ENCODE measurements at regions not wholly inside any gene's neighbourhood (a gene's known extent, or its start where the extent isn't known, plus 50 kb on each side); places are given as distances from the start of the nearest gene placed in this dataset.

DNA sequence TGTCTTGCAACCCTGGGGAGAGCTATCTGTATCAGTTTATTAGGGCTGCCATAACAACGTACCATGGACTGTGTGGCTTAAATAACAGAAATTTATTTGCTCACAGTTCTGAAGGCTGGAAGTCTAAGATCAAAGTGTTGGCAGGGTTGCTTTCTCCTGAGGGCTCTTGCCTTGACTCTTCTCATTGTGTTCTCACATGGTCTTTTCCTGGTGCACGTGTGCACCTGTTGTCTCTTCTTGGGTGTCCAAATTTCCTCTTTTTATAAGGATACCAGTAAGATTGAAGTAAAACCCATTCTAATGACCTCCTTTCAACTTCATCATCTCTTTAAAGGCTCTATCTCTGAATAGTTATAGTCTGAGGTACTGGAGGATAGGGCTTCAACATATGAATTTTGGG, 72.3 kb upstream of the PDE7B start:
- TF ChIP-seq POLR2AphosphoS5 (IDR thresholded peaks at IDR 0.05; ENCODE audit: low read depth, low read length) = no peak
- TF ChIP-seq ZFX (IDR thresholded peaks at IDR 0.05) = no peak
- TF ChIP-seq SIN3A (IDR thresholded peaks at IDR 0.05; ENCODE audit: low read depth) = no peak
- TF ChIP-seq FOSL1 (IDR thresholded peaks at IDR 0.05; ENCODE audit: low read depth) = no peak
- no peak for TF ChIP-seq JUND (IDR thresholded peaks at IDR 0.05)
- TF ChIP-seq EGR1 (IDR thresholded peaks at IDR 0.05; ENCODE audit: low read depth) = no peak
- no peak for TF ChIP-seq ELF1 (IDR thresholded peaks at IDR 0.05; ENCODE audit: borderline replicate concordance, low read depth)
- TF ChIP-seq, protein P1, sequence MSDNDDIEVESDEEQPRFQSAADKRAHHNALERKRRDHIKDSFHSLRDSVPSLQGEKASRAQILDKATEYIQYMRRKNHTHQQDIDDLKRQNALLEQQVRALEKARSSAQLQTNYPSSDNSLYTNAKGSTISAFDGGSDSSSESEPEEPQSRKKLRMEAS (IDR thresholded peaks at IDR 0.05) = no peak
- TF ChIP-seq RAD21 (IDR thresholded peaks at IDR 0.05; ENCODE audit: low read depth) = no peak
- TF ChIP-seq, protein P2, sequence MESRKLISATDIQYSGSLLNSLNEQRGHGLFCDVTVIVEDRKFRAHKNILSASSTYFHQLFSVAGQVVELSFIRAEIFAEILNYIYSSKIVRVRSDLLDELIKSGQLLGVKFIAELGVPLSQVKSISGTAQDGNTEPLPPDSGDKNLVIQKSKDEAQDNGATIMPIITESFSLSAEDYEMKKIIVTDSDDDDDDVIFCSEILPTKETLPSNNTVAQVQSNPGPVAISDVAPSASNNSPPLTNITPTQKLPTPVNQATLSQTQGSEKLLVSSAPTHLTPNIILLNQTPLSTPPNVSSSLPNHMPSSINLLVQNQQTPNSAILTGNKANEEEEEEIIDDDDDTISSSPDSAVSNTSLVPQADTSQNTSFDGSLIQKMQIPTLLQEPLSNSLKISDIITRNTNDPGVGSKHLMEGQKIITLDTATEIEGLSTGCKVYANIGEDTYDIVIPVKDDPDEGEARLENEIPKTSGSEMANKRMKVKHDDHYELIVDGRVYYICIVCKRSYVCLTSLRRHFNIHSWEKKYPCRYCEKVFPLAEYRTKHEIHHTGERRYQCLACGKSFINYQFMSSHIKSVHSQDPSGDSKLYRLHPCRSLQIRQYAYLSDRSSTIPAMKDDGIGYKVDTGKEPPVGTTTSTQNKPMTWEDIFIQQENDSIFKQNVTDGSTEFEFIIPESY (IDR thresholded peaks at IDR 0.05; ENCODE audit: extremely low read depth, insufficient replicate concordance, low read length) = no peak
- TF ChIP-seq, protein P3, sequence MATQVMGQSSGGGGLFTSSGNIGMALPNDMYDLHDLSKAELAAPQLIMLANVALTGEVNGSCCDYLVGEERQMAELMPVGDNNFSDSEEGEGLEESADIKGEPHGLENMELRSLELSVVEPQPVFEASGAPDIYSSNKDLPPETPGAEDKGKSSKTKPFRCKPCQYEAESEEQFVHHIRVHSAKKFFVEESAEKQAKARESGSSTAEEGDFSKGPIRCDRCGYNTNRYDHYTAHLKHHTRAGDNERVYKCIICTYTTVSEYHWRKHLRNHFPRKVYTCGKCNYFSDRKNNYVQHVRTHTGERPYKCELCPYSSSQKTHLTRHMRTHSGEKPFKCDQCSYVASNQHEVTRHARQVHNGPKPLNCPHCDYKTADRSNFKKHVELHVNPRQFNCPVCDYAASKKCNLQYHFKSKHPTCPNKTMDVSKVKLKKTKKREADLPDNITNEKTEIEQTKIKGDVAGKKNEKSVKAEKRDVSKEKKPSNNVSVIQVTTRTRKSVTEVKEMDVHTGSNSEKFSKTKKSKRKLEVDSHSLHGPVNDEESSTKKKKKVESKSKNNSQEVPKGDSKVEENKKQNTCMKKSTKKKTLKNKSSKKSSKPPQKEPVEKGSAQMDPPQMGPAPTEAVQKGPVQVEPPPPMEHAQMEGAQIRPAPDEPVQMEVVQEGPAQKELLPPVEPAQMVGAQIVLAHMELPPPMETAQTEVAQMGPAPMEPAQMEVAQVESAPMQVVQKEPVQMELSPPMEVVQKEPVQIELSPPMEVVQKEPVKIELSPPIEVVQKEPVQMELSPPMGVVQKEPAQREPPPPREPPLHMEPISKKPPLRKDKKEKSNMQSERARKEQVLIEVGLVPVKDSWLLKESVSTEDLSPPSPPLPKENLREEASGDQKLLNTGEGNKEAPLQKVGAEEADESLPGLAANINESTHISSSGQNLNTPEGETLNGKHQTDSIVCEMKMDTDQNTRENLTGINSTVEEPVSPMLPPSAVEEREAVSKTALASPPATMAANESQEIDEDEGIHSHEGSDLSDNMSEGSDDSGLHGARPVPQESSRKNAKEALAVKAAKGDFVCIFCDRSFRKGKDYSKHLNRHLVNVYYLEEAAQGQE (IDR thresholded peaks at IDR 0.05; ENCODE audit: low read depth) = no peak
- TF ChIP-seq, protein P4, sequence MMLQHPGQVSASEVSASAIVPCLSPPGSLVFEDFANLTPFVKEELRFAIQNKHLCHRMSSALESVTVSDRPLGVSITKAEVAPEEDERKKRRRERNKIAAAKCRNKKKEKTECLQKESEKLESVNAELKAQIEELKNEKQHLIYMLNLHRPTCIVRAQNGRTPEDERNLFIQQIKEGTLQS (IDR thresholded peaks at IDR 0.05) = no peak
- Histone ChIP-seq H3K79me2 (ENCODE audit: insufficient read depth, low read length) (no peaks in the 10 kb centered on the region), H3K27me3 (ENCODE audit: insufficient read depth, low read length) (no peaks in the 10 kb centered on the region), H3K36me3 (ENCODE audit: control insufficient read depth in 1 of 2, insufficient read depth in 2 of 2, low read length in 2 of 2) (no peaks in the 10 kb centered on the region), H3K4me2 (ENCODE audit: low read length) (no peak overlapping the region), H3K9ac (ENCODE audit: low read length) (no peak overlapping the region), H3K27ac (ENCODE audit: low read depth, low read length) (no peak overlapping the region), H3K4me1 (ENCODE audit: control insufficient read depth in 1 of 2, insufficient read depth in 2 of 2, low read length in 2 of 2) (no peaks in the 10 kb centered on the region), H3K9me2 (ENCODE audit: insufficient read depth) (no peaks in the 10 kb centered on the region), H2AFZ (ENCODE audit: low read depth, low read length, poor library complexity, severe bottlenecking) (no peak overlapping the region), H3K9me3 (ENCODE audit: control insufficient read depth in 1 of 2, insufficient read depth in 1 of 2, low read depth in 1 of 2, low read length in 2 of 2) (no peaks in the 10 kb centered on the region), H3K4me3 (replicated peaks in 1 of 2; ENCODE audit: low read depth in 1 of 2, low read length in 2 of 2) (no peak overlapping the region), H4K20me1 (ENCODE audit: insufficient read depth) (no peaks in the 10 kb centered on the region)
- DNase-seq (ENCODE audit: low read depth, low spot score) = no peak
- intact Hi-C loops (cut with micrococcal nuclease) = no loop called here
- ChIA-PET CTCF (no interaction called here), POLR2A (no interaction called here), RAD21 (ENCODE audit: low non-redundant PET in 1 of 2, low total read pairs in 2 of 2, uncharacterized antibody in 2 of 2, unreplicated experiment in 2 of 2) (no interaction called here)
- ATAC-seq = no peak
- no TSS peak for BruUV-seq (replicated peaks)
